LNCaP clone FGC (cell line): ENCODE measurements at regions not wholly inside any gene's neighbourhood (a gene's known extent, or its start where the extent isn't known, plus 50 kb on each side); places are given as distances from the start of the nearest gene placed in this dataset.

ENCODE experiments used
- DNase-seq: peaks from one replicate; pipeline ENCODE4 v3.0.0-alpha.2; 2011; ENCODE audit warnings: low read depth
- H3K4me3 ChIP-seq: 2 replicates; pipeline ENCODE4 v1.5.1; 2011; ENCODE audit warnings: mild to moderate bottlenecking, low read depth, low read length, control low read depth
- CTCF ChIP-seq: IDR thresholded peaks from 2 replicates; pipeline ENCODE4 v1.5.1; 2012; ENCODE audit warnings: mild to moderate bottlenecking; ENCODE audit not compliant: control insufficient read depth, insufficient read depth; ENCODE audit errors: extremely low read depth

DNA sequence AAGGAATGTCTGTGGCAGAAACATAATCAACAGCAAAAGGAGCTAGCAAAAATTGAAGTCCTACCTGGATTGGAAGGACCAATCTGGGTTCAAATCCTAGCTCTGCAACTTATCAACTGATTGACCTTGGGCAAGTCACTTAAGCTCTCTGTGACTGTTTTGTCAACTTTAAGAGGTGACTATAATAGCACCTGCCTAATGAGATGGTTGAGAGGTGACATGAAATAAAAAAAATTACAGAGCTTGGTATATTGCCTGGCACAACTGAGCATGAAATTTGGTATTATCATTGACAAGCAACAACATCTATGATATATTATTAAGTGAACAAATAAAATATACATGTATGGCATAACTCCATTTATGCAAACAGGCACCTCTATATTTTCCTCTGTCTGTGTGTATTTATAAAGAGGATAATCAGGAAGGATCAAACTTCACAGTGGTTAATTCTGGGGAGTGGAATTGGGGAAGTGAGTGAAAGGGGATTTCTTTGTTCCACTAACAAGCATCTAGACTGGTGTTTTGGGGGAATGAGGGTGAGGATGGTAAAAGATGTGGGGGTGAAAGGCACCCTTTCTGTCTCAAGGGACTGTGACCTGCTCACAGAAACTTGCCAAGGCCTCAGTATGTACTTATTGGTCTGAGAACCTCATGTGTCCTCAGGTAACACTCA is 132.8 kb upstream of the SERTAD2 start:
- DNase-seq: no peak
- no peak overlapping the region for H3K4me3 ChIP-seq
- no peak for TF ChIP-seq CTCF

DNA sequence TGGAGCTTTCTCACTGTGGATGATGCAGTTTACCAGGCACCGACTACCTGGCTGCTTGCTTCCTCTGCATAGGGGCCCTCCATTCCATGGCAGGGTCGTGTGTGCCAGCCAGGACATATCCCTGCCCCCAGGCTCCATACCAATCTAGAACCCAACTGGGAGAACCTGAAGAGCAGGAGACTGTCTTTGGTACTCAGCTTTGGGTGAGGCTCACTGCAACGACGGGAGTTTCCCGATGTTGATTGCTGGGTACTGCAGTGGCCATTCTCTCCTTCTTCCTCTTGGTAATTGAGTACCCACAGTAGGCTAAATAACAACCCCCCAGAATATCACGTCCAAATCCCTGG is 133.3 kb upstream of the SERTAD2 start:
- no peak for DNase-seq
- TF ChIP-seq CTCF: no peak
- no peak overlapping the region for H3K4me3 ChIP-seq

DNA sequence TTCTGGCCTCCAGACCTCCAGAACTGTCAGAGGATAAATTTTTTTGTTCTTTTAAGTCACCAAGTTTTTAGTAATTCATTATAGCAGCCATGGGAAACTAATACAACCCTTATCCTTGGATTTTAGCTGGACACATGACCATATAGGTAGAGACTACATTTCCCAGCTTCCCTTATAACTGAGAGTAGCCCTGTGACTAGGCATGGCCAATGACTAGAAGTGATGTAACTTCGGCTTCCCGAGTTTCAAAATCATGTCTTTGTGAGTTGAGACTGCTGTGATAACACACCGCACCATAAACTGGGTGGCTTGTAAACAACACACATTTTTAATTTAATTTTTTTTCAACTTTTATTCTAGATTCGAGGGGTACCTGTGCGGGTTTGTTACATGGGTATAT is 134.0 kb upstream of the SERTAD2 start:
- H3K4me3 ChIP-seq: no peak overlapping the region
- no peak for TF ChIP-seq CTCF
- no peak for DNase-seq

DNA sequence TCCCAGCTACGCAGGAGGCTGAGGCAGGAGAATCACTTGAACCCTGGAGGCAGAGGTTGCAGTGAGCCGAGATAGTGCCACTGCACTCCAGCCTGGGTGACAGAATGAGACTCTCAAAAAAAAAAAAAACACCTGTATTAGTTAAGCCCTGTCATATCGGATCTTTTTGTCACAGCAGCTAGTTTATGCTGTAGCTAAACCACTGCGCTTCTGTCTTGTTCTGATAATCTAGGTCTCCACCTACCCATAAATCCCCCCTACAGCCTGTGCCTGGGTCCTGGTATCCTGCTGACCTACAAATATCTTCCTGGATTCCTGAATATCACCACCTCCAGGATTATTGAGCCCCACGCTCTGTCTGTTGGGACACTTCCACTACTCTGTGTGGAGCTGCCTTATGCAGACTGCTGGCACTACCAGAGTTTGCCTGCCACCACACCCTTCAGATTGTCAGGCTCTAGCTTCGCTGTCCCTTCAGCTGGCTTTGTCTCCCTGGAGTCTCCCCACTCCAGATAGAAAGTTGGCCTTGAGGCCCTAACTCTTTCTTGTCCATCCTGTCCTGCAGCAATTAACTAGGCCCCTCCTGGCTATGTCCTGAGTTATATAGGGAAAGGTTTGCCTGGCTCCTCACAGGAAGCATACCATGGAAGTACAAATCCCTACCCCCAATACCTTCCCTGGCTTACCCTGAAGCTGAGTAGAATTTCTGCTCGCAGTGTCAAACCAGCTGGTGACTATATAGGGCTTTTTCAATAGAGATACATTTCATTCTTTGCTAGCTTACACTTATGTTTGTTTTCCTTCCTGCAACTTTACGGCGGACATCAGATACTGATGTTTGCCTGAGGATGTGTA is 136.0 kb upstream of the SERTAD2 start:
- no peak overlapping the region for H3K4me3 ChIP-seq
- no peak for DNase-seq

DNA sequence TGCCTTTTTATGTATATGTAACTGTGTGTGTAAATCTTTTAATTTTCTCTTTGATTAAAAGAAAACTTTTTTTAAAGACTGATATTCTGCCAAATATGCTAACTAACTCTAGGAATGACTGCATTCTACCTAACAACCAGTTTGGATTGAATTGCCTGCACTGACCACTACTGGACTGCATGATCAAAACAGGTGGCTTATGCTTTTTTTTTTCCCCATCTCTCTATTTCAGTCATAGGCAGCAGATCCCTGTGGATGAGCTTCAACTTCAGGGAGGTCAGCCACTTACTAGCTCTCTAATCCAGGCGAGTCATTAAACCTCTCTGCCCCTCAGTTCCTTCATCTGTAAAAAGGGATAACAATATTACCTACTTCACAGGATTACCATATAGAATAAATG is 138.6 kb upstream of the SERTAD2 start:
- no peak for TF ChIP-seq CTCF
- no peak for DNase-seq
- no peak overlapping the region for H3K4me3 ChIP-seq

More for the DNA sequence above, 136.0 kb upstream of the SERTAD2 start:
- no peak for TF ChIP-seq CTCF

- H3K4me3 ChIP-seq: no peak overlapping the region
- DNase-seq: no peak
- no peak for TF ChIP-seq CTCF
Measured at GRCh38 chr2:64792995-64793639, 139.4 kb upstream of the SERTAD2 start.
